ENCODE measurements at regions not wholly inside any gene's neighbourhood (a gene's known extent, or its start where the extent isn't known, plus 50 kb on each side); places are given as distances from the start of the nearest gene placed in this dataset.

DNA sequence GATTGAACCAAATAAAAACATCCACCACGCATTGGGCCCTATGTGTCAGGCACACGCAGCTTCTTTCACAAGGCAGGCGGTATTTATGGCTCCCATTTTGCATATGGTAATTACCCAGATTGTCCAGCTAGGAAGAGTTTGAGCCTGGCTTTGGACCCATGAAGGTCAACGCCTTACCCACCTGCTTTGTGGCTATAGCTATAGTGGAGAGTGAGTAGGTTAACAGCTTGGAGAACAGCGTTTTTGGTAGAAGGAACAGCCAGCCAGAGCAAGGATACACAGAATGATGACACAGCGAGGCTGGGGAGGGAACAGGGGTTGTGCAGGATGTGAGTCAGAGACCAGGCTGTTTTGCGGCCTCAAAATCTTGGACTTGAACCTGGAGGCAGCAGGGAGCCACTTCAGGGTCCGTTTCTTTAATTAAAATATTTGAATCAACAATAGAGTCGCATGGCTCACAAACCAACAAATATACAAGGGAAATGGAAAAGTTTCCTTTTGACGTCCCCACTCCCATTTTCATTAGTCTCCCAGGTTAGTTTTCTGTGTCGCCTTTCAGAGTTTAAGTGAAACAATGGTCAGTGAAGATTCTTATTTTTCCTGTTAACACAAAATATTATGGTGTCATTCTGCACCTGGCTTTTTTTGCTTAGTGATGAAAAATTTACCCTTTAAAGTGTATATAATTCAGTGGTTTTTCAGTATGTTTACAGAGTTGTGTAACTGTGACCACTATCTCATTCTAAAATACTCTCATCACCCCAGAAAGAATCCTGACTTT lies 118.2 kb upstream of the STX18 start (continued):
- TF ChIP-seq TAF1 (IDR thresholded peaks at IDR 0.05; ENCODE audit: borderline replicate concordance, low read depth, low read length) = peak; percentile 10; the same call in 1 of the 2 replicates
- no peak for TF ChIP-seq SIN3A (IDR thresholded peaks at IDR 0.05; ENCODE audit: borderline replicate concordance, low read depth, low read length)
- no peak for TF ChIP-seq SMC3 (IDR thresholded peaks at IDR 0.05; ENCODE audit: low read depth, low read length)
- TF ChIP-seq, protein P1, sequence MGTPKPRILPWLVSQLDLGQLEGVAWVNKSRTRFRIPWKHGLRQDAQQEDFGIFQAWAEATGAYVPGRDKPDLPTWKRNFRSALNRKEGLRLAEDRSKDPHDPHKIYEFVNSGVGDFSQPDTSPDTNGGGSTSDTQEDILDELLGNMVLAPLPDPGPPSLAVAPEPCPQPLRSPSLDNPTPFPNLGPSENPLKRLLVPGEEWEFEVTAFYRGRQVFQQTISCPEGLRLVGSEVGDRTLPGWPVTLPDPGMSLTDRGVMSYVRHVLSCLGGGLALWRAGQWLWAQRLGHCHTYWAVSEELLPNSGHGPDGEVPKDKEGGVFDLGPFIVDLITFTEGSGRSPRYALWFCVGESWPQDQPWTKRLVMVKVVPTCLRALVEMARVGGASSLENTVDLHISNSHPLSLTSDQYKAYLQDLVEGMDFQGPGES (IDR thresholded peaks at IDR 0.05; ENCODE audit: low read depth, low read length) = no peak
- no peak for TF ChIP-seq MEF2A (IDR thresholded peaks at IDR 0.05; ENCODE audit: borderline replicate concordance, low read depth)
- TF ChIP-seq RFX5 (IDR thresholded peaks at IDR 0.05; ENCODE audit: low read length) = no peak
- TF ChIP-seq, protein P2, sequence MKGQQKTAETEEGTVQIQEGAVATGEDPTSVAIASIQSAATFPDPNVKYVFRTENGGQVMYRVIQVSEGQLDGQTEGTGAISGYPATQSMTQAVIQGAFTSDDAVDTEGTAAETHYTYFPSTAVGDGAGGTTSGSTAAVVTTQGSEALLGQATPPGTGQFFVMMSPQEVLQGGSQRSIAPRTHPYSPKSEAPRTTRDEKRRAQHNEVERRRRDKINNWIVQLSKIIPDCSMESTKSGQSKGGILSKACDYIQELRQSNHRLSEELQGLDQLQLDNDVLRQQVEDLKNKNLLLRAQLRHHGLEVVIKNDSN (IDR thresholded peaks at IDR 0.05; ENCODE audit: borderline replicate concordance, low read depth) = no peak
- TF ChIP-seq GABPA (IDR thresholded peaks at IDR 0.05; ENCODE audit: low read depth) = no peak
- TF ChIP-seq FOXJ3 (CRISPR knock-in tag; IDR thresholded peaks at IDR 0.05) = no peak
- no peak for TF ChIP-seq YY1 (IDR thresholded peaks at IDR 0.05; ENCODE audit: low read depth)

DNA sequence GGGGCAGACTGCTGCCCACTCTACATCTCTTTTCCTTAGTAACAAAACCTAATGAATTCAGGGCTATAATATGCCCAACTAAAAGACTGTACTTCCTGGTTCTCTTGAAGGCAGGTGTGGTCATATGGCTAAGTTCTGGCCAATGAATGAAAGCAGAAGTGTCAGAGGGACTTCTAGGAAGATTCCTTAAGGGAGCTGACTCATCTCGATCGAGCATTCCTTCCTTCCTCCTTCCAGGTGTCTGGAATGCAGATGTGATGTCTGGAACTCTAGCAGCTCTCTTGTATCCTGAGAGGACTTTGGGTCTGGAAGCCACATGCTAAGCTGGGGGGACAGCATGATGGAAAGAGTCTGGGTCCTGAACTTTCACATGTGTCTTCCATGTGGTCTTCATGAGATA lies 116.2 kb upstream of the STX18 start:
- 77% methylated on average over 2 of the region's 2 CpGs for WGBS (ENCODE audit: low lambda C conversion rate)
- no peak overlapping the region for H3K9ac ChIP-seq
- H3K36me3 ChIP-seq (replicated peaks in 1 of 2; ENCODE audit: control insufficient read depth in 1 of 2, insufficient read depth in 2 of 2, low read length in 1 of 2) = no peaks in the 10 kb centered on the region
- H3K9me3 ChIP-seq = no peaks in the 10 kb centered on the region
- H3K4me2 ChIP-seq = no peak overlapping the region
- no peak overlapping the region for H3K27ac ChIP-seq (ENCODE audit: low read depth in 2 of 2, low read length in 1 of 2)
- TF ChIP-seq TEAD4 (IDR thresholded peaks at IDR 0.05; ENCODE audit: borderline replicate concordance, insufficient read depth) = no peak
- TF ChIP-seq, protein P3, sequence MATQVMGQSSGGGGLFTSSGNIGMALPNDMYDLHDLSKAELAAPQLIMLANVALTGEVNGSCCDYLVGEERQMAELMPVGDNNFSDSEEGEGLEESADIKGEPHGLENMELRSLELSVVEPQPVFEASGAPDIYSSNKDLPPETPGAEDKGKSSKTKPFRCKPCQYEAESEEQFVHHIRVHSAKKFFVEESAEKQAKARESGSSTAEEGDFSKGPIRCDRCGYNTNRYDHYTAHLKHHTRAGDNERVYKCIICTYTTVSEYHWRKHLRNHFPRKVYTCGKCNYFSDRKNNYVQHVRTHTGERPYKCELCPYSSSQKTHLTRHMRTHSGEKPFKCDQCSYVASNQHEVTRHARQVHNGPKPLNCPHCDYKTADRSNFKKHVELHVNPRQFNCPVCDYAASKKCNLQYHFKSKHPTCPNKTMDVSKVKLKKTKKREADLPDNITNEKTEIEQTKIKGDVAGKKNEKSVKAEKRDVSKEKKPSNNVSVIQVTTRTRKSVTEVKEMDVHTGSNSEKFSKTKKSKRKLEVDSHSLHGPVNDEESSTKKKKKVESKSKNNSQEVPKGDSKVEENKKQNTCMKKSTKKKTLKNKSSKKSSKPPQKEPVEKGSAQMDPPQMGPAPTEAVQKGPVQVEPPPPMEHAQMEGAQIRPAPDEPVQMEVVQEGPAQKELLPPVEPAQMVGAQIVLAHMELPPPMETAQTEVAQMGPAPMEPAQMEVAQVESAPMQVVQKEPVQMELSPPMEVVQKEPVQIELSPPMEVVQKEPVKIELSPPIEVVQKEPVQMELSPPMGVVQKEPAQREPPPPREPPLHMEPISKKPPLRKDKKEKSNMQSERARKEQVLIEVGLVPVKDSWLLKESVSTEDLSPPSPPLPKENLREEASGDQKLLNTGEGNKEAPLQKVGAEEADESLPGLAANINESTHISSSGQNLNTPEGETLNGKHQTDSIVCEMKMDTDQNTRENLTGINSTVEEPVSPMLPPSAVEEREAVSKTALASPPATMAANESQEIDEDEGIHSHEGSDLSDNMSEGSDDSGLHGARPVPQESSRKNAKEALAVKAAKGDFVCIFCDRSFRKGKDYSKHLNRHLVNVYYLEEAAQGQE (IDR thresholded peaks at IDR 0.05; ENCODE audit: low read depth, low read length) = no peak
- no peak for TF ChIP-seq YY1 (IDR thresholded peaks at IDR 0.05; ENCODE audit: low read depth)
- TF ChIP-seq, protein P2 (IDR thresholded peaks at IDR 0.05; ENCODE audit: borderline replicate concordance, low read depth) = no peak
- TF ChIP-seq MEF2A (IDR thresholded peaks at IDR 0.05; ENCODE audit: borderline replicate concordance, low read depth) = no peak
- no peak for TF ChIP-seq MAX (IDR thresholded peaks at IDR 0.05; ENCODE audit: low read depth)
- TF ChIP-seq TCF12 (IDR thresholded peaks at IDR 0.05) = 0 out of 2 replicates have a peak, but pooled peaks have one; percentile 25
- TF ChIP-seq POLR2AphosphoS5 (IDR thresholded peaks at IDR 0.05; ENCODE audit: low read depth, low read length) = no peak
- H4K20me1 ChIP-seq (ENCODE audit: insufficient read depth) = no peaks in the 10 kb centered on the region
- H3K4me1 ChIP-seq (ENCODE audit: control insufficient read depth in 1 of 2, insufficient read depth in 2 of 2, low read depth in 1 of 2, low read length in 1 of 2) = peaks cover 0 to 29% of the 10 kb centered on the region in 2 experiments; a peak in 2 of 4 replicates
- H3K27me3 ChIP-seq (ENCODE audit: insufficient read depth) = no peaks in the 10 kb centered on the region
- no peaks in the 10 kb centered on the region for H3K79me2 ChIP-seq (ENCODE audit: insufficient read depth)
- ChIA-PET POLR2A (no interaction called here), CTCF (interaction anchor here (0.9 kb wide), 1 partner anchor 398 kb away, joined by 3 read pairs; no protein-coding TSS in a partner anchor)
- peaks cover 18% of the 10 kb centered on the region for H3F3A ChIP-seq (replicated peaks; ENCODE audit: insufficient read depth)
- no peak overlapping the region for H3K4me3 ChIP-seq (ENCODE audit: low read depth in 2 of 2, low read length in 1 of 2)
- no peak overlapping the region for H2AFZ ChIP-seq (ENCODE audit: low read depth)
- no peak for DNase-seq
- no peaks in the 10 kb centered on the region for H3K9me2 ChIP-seq

Measured in SK-N-SH (cell line).